Bronchial epithelial cell (primary cell): ENCODE measurements at regions not wholly inside any gene's neighbourhood (a gene's known extent, or its start where the extent isn't known, plus 50 kb on each side); places are given as distances from the start of the nearest gene placed in this dataset.
A peak's percentile ranks its signal among the peaks of the same experiment; 100 is the strongest.

Experiments used
- DNase-seq: peaks from one replicate; pipeline ENCODE4 v3.0.0-alpha.2; 2010; ENCODE audit warnings: low read depth
- FAIRE-seq: peaks from 2 replicates; lab custom pipeline; 2011; peaks lifted over from hg19 to GRCh38; lab: Jason Lieb, UNC
- H3K27me3 ChIP-seq: 2 replicates; pipeline ENCODE4 v1.5.1; 2011; ENCODE audit warnings: low read length; ENCODE audit not compliant: control insufficient read depth, insufficient read depth
- H3K36me3 ChIP-seq: 2 replicates; pipeline ENCODE4 v1.5.1; 2011; ENCODE audit warnings: low read length; ENCODE audit not compliant: control insufficient read depth, insufficient read depth
- H3K4me3 ChIP-seq: 2 replicates; pipeline ENCODE4 v1.5.1; 2011; ENCODE audit warnings: mild to moderate bottlenecking, low read depth, low read length, control low read depth
- TF ChIP-seq, protein P1 (sequence below): IDR thresholded peaks from 2 replicates; pipeline ENCODE4 v1.5.1; 2011; ENCODE audit warnings: mild to moderate bottlenecking, moderate library complexity, low read length, control low read depth, inconsistent platforms; ENCODE audit not compliant: insufficient read depth, severe bottlenecking

- Histone ChIP-seq H3K27me3 (no peaks in the 10 kb centered on the region), H3K4me3 (no peak overlapping the region), H3K36me3 (no peaks in the 10 kb centered on the region)
- DNase-seq (no peak), FAIRE-seq (no peak)
- TF ChIP-seq, protein P1, sequence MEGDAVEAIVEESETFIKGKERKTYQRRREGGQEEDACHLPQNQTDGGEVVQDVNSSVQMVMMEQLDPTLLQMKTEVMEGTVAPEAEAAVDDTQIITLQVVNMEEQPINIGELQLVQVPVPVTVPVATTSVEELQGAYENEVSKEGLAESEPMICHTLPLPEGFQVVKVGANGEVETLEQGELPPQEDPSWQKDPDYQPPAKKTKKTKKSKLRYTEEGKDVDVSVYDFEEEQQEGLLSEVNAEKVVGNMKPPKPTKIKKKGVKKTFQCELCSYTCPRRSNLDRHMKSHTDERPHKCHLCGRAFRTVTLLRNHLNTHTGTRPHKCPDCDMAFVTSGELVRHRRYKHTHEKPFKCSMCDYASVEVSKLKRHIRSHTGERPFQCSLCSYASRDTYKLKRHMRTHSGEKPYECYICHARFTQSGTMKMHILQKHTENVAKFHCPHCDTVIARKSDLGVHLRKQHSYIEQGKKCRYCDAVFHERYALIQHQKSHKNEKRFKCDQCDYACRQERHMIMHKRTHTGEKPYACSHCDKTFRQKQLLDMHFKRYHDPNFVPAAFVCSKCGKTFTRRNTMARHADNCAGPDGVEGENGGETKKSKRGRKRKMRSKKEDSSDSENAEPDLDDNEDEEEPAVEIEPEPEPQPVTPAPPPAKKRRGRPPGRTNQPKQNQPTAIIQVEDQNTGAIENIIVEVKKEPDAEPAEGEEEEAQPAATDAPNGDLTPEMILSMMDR, result no peak
Observed at GRCh38 chr2:65494078-65494477, 61.7 kb upstream of the SPRED2 start.

GRCh38 chr2:65491381-65491905 lies 59.0 kb upstream of the SPRED2 start:
- DNase-seq (peak; percentile 16), FAIRE-seq (no peak)
- Histone ChIP-seq H3K36me3 (no peaks in the 10 kb centered on the region), H3K27me3 (no peaks in the 10 kb centered on the region), H3K4me3 (no peak overlapping the region)
- TF ChIP-seq, protein P1, result no peak

DNA sequence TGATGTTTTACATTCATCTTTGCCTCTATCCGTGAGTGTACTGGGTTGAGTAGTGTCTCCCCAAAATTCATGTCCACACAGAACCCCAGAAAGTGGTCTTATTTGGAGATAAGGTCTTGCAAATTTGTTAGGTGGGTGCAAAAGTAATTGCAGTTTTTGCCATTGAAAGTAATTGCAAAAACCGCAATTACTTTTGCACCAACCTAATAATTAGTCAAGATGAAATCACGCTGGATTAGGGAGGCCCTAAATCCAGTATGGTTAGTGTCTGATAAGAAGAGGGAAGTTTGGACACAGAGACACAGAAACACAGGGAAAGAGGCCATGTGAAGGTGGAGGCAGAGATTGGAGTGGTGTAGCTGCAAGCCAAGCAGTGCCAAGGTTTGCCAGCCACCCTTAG lies 57.8 kb upstream of the SPRED2 start:
- DNase-seq (no peak), FAIRE-seq (no peak)
- no peaks in the 10 kb centered on the region for H3K27me3 ChIP-seq
- H3K4me3 ChIP-seq, result no peak overlapping the region
- H3K36me3 ChIP-seq, result no peaks in the 10 kb centered on the region
- TF ChIP-seq, protein P1, result no peak

GRCh38 chr2:65489269-65489668 lies 56.9 kb upstream of the SPRED2 start:
- H3K27me3 ChIP-seq, result no peaks in the 10 kb centered on the region
- DNase-seq (no peak), FAIRE-seq (peak; percentile 40)

DNA sequence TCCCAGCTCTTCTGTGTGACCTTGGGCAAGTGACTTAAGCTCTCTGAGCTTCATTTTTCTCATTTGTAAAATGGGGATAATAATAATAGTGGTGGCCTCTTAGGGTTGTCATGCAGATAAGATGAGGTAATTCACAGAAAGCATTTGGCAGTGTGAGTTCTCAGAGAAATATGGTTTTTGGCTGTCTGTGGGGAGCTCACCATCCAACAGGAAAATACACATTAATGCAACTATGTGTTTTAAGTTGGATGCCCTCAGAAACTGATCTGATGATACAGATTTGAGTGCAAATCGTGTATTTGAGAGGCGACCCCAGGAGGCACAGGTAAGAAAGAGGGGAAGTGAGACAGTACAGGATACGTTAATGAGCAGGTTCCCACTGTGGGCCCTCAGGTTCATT lies 56.1 kb upstream of the SPRED2 start:
- TF ChIP-seq, protein P1, result no peak
- Histone ChIP-seq H3K4me3 (no peak overlapping the region), H3K36me3 (no peaks in the 10 kb centered on the region), H3K27me3 (no peaks in the 10 kb centered on the region)
- FAIRE-seq (no peak), DNase-seq (no peak)

More at GRCh38 chr2:65489269-65489668, 56.9 kb upstream of the SPRED2 start:
- Histone ChIP-seq H3K36me3 (no peaks in the 10 kb centered on the region), H3K4me3 (no peak overlapping the region)
- TF ChIP-seq, protein P1, result no peak

- H3K36me3 ChIP-seq, result no peaks in the 10 kb centered on the region
- FAIRE-seq, result no peak
- DNase-seq, result peak; percentile 84
- no peaks in the 10 kb centered on the region for H3K27me3 ChIP-seq
- H3K4me3 ChIP-seq, result no peak overlapping the region
- TF ChIP-seq, protein P1, result no peak
Observed at GRCh38 chr2:65487404-65487803, 55.0 kb upstream of the SPRED2 start.
